ENCODE measurements at regions not wholly inside any gene's neighbourhood (a gene's known extent, or its start where the extent isn't known, plus 50 kb on each side); places are given as distances from the start of the nearest gene placed in this dataset.

DNA sequence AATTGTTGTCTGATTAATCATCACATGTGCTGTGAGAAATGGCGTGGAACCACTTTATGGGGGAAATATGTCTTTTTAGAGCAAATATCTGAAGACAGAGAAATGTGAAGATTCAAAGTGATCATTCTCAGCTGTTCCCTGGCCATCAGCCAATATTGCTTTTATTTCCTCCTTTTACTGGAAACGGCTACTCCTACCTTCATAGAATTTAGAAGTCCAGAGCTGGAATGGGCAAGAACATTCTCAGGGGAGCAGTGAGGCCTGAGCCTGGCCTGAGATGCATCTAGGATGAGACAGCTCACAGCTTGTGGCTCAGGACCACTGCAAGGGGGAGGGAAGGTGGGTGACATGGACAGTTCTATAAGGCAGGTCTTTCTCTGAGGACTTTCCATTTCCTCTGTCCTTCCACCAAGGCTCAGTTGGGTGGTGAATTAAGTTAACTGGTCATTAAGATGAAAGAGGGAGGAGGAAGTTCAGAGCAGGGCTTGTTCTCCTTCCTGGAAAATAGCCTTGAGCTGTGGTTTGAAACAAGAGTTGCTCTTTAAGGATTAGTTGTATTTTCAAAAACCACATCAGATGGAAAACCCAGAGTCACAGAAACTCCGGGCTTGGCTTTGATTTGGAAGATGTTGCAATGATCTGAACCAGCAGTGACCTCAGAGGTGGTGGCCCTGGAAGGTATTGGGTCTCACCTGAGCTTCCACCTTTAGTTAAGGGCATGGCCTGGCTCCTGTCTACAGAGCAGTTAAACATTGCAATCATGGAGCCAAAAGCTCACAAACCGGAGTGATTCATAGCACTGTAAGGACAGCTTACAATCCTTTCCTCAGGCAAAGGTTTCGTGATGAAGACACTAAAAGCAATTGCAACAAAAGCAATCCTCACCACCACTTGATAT lies 144.3 kb downstream of the VAPA start:
- TF ChIP-seq, protein P1, sequence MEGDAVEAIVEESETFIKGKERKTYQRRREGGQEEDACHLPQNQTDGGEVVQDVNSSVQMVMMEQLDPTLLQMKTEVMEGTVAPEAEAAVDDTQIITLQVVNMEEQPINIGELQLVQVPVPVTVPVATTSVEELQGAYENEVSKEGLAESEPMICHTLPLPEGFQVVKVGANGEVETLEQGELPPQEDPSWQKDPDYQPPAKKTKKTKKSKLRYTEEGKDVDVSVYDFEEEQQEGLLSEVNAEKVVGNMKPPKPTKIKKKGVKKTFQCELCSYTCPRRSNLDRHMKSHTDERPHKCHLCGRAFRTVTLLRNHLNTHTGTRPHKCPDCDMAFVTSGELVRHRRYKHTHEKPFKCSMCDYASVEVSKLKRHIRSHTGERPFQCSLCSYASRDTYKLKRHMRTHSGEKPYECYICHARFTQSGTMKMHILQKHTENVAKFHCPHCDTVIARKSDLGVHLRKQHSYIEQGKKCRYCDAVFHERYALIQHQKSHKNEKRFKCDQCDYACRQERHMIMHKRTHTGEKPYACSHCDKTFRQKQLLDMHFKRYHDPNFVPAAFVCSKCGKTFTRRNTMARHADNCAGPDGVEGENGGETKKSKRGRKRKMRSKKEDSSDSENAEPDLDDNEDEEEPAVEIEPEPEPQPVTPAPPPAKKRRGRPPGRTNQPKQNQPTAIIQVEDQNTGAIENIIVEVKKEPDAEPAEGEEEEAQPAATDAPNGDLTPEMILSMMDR (conservative IDR thresholded peaks at IDR 0.05), result no peak
- no peak for TF ChIP-seq ZFX (IDR thresholded peaks at IDR 0.05)
- no peak overlapping the region for H3K27ac ChIP-seq

DNA sequence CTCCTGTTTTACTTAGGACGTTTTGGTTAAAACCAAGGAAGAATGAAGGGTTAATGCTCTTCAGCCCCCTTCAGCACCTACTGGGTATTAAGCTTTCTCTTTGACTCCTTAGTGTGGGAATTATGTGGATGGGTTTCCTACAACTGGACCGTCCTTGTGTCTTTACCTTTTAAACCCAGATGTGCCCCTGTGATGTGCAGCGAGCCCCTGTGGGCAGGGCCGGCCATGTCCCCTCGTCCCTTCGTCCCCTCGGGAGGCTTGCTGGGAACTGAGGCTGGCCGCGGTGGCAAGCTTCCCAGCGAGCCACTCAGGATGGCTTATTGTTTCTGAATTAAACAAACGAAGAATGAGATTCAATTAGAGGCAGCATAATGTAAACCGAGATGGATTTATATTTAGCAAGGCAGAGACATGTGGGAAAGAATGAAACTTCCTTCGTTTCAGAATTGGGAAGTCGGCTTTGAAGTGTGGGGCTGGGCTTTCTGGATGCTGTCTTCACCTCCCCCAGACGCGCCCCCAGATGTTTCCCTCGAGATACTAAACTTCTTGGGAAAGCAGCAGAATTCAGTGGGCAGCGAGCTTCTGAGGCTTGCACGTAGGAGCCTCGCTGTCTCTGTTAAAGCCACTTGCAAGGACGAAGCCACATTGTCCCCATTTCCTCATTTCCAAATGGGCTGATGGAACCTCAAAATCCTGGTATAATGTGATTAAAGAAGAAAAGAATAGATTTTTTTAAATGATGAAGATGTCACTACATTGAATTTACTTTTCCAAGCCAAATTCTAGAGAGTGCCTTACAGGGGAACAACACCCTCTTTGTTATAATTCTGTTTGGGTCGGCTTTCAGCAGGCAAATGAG lies 146.0 kb downstream of the VAPA start:
- TF ChIP-seq, protein P1 (conservative IDR thresholded peaks at IDR 0.05), result no peak
- no peak for TF ChIP-seq ZFX (IDR thresholded peaks at IDR 0.05)
- H3K27ac ChIP-seq, result no peak overlapping the region

DNA sequence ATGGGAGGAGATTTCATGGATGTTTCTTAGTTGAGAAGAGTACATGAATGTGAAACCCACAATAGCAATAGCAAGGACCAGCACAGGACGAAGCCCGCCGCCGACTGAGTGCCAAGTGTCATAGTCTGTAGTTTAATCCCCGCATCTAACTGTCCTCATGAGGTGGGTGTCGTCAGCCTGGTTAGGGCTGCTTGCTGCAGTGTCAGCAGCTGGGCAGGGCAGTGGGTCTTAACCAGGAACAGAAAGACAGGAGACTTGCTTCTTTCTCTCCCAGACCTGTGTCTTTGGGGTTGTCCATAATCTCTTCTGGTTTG lies 146.6 kb downstream of the VAPA start:
- no peak overlapping the region for H3K27ac ChIP-seq
- TF ChIP-seq, protein P1 (conservative IDR thresholded peaks at IDR 0.05), result no peak
- TF ChIP-seq ZFX (IDR thresholded peaks at IDR 0.05), result no peak

DNA sequence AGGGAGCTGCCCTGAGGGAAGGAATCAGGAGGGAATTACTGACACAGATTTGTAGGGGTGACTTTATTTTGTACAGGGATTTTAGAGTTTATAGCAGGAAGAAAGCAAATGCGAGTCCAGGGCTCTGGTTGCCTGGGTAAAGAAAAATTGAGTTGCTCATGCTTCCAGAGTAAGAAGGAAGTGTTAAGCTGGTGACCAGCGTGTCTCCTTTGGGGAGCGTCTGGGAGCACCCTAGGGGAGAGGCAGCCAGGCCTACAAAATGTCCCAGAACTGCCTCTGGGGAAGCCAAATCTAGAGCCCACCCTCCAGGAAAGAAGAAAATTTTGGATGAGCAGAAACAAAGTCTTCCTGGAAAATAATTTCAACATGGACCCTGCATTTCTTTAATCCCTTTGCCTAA lies 147.0 kb downstream of the VAPA start:
- TF ChIP-seq, protein P1 (conservative IDR thresholded peaks at IDR 0.05), result no peak
- TF ChIP-seq ZFX (IDR thresholded peaks at IDR 0.05), result no peak
- H3K27ac ChIP-seq, result no peak overlapping the region

DNA sequence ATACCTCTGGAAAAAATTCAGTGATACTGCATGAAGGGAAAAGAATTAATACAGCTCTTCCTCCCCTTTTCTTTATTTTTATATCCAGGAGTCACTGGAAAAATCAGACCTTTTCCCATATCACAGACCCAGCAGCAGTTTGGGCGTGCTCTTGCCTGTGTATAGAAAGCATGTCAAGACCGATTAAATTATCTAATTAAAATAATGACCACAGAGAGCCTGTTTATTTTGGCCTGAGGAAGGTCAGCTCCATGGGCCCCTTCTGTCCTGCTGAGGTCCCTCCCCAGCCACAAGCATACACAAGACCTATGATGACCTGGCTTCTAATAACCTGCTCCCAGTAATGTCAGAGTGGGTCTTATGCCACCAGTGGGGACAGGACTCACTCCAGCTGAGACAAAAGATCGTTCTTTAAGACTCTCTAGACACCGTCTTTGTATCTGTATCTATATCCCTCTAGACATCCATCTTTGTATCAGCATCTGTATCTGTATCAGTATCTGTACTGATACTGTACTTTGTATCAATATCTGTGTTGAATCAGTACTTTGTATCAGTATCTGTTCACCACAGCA lies 147.8 kb downstream of the VAPA start:
- no peak overlapping the region for H3K27ac ChIP-seq
- TF ChIP-seq, protein P1 (conservative IDR thresholded peaks at IDR 0.05), result no peak
- TF ChIP-seq ZFX (IDR thresholded peaks at IDR 0.05), result no peak

DNA sequence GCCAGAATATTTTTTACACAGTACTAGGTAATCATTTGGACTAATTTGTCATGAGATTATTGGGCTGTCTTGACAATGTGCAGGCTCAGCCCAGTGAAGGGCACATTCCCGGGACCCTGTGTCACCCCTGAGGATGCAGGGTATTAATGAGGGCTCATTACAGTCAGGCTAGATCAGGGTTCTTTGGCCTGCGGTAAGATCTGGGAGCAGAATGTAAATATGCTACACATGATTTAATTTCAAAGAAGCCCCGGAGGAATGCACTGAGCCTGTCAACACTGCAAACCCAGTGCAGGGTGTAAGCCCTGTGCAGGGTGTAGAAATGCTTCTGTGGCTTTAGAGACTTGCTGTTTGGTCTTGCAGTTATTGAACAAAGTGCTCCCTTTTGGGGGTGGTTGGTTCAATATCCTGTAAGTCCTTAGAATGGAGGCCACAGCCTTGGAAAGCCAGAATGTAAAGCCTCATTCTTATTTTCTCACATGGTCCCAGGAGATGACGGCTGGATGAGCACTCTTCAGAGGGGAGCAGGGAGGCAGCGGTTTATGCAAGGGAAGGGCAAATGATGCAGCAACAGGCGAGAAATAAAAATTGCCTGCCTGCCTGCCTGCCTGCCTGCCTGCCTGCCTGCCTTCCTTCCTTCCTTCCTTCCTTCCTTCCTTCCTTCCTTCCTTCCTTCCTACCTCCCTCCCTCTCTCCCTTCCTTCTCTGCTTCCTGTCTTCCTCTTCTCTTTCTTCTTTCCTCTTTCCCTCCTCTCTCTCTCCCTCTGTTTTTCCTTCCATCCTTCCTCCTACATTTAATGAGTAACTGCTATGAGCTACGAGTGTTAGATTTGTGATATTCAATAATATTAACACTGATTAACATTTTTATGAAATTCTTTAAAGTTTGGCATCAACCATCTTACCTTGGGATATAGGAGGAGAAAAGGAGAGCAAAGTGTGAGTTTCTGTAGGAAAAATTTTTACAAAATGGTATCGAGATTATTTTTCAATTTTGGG lies 148.8 kb downstream of the VAPA start:
- no peak overlapping the region for H3K27ac ChIP-seq

More for the DNA sequence above, 148.8 kb downstream of the VAPA start:
- TF ChIP-seq ZFX (IDR thresholded peaks at IDR 0.05), result no peak
- TF ChIP-seq, protein P1 (conservative IDR thresholded peaks at IDR 0.05), result no peak
